Glomerular visceral epithelial cell (primary cell): ENCODE measurements at regions not wholly inside any gene's neighbourhood (a gene's known extent, or its start where the extent isn't known, plus 50 kb on each side); places are given as distances from the start of the nearest gene placed in this dataset.

Experiments used
- DNase-seq: peaks from one replicate; pipeline ENCODE4 v3.0.0-alpha.2; 2016; ENCODE audit errors: extremely low spot score

- DNase-seq = no peak
Observed at GRCh38 chrX:22662776-22663175, 337.0 kb upstream of the DDX53 start.

GRCh38 chrX:22664826-22665225 is 334.9 kb upstream of the DDX53 start:
- DNase-seq = no peak

GRCh38 chrX:22665818-22666217 is 333.9 kb upstream of the DDX53 start:
- no peak for DNase-seq

- no peak for DNase-seq
Observed at GRCh38 chrX:22666441-22666840, 333.3 kb upstream of the DDX53 start.

- DNase-seq = no peak
Observed at GRCh38 chrX:22674932-22675331, 324.8 kb upstream of the DDX53 start.

- peak; percentile 76 for DNase-seq
Observed at GRCh38 chrX:22686138-22686541, 313.6 kb upstream of the DDX53 start.

- DNase-seq = no peak
Observed at GRCh38 chrX:22689290-22689689, 310.5 kb upstream of the DDX53 start.

GRCh38 chrX:22690116-22690515 is 309.6 kb upstream of the DDX53 start:
- no peak for DNase-seq

GRCh38 chrX:22691966-22692565 is 307.7 kb upstream of the DDX53 start:
- no peak for DNase-seq

- no peak for DNase-seq
Observed at GRCh38 chrX:22698151-22698550, 301.6 kb upstream of the DDX53 start.

GRCh38 chrX:22699581-22700091 is 300.1 kb upstream of the DDX53 start:
- no peak for DNase-seq

- no peak for DNase-seq
Observed at GRCh38 chrX:22712942-22713341, 286.8 kb upstream of the DDX53 start.

- DNase-seq = no peak
Observed at GRCh38 chrX:22730542-22730941, 269.2 kb upstream of the DDX53 start.

GRCh38 chrX:22737541-22737940 is 262.2 kb upstream of the DDX53 start:
- DNase-seq = no peak

- DNase-seq = no peak
Observed at GRCh38 chrX:22739276-22739675, 260.5 kb upstream of the DDX53 start.

- no peak for DNase-seq
Observed at GRCh38 chrX:22740836-22741235, 258.9 kb upstream of the DDX53 start.

GRCh38 chrX:22742174-22742573 is 257.6 kb upstream of the DDX53 start:
- no peak for DNase-seq

GRCh38 chrX:22746081-22746480 is 253.7 kb upstream of the DDX53 start:
- DNase-seq = no peak

GRCh38 chrX:22748093-22748999 is 251.4 kb upstream of the DDX53 start:
- DNase-seq = peak; percentile 33

GRCh38 chrX:22758807-22759481 is 240.8 kb upstream of the DDX53 start:
- no peak for DNase-seq

- no peak for DNase-seq
Observed at GRCh38 chrX:22760513-22761057, 239.2 kb upstream of the DDX53 start.

GRCh38 chrX:22788221-22788620 is 211.5 kb upstream of the DDX53 start:
- DNase-seq = no peak
